K562 (cell line): ENCODE measurements at regions not wholly inside any gene's neighbourhood (a gene's known extent, or its start where the extent isn't known, plus 50 kb on each side); places are given as distances from the start of the nearest gene placed in this dataset.
A peak's percentile ranks its signal among the peaks of the same experiment; 100 is the strongest.

ENCODE experiments used
- CC2D1A ChIP-seq: fragments of 450-650 bp; IDR thresholded peaks from 2 replicates; pipeline ENCODE4 v1.6.1; 2017; ENCODE audit warnings: mild to moderate bottlenecking
- CREM ChIP-seq: IDR thresholded peaks from 2 replicates; pipeline ENCODE4 v1.6.1; 2014; ENCODE audit warnings: antibody characterized with exemption, low read depth
- CTCF ChIP-seq, 3 experiments: IDR thresholded peaks in 2 of 3; conservative IDR thresholded peaks in 1 of 3; 2 replicates each; pipeline ENCODE4 v1.5.1; 2011 to 2012; ENCODE audit warnings: low read length in 3 of 3, mild to moderate bottlenecking in 3 of 3, control low read depth in 2 of 3, improper control_type of control experiment in 1 of 3, inconsistent platforms in 1 of 3, low read depth in 1 of 3, mixed read lengths in 1 of 3, moderate library complexity in 1 of 3; ENCODE audit not compliant: insufficient read depth in 2 of 3
- RAD21 ChIP-seq, 2 experiments: fragments of 250-450 bp in 1 of 2; fragments of 450-650 bp in 1 of 2; sonication (Bioruptor Pico) in 1 of 2; formaldehyde crosslinking in 1 of 2; IDR thresholded peaks in 1 of 2; conservative IDR thresholded peaks in 1 of 2; 2 replicates each; pipeline versions ENCODE4 v1.4.0 to v1.8.0; 2020 to 2022; ENCODE audit warnings: mild to moderate bottlenecking in 2 of 2, moderate library complexity in 1 of 2
- RUNX1 ChIP-seq: sonication (generic); IDR thresholded peaks from 2 replicates; pipeline ENCODE4 v1.6.1; 2016; ENCODE audit warnings: antibody characterized with exemption, low read depth
- VEZF1 ChIP-seq: fragments of 200-800 bp; sonication (Bioruptor generic); IDR thresholded peaks from 2 replicates; pipeline ENCODE4 v1.6.1; 2017; ENCODE audit warnings: missing genetic modification characterization, missing compliant biosample characterization
- TF ChIP-seq, protein P1 (sequence below), 2 experiments: fragments of 450-650 bp; formaldehyde crosslinking in 1 of 2; IDR thresholded peaks; 2 replicates each; pipeline versions ENCODE4 v1.4.0 to v1.6.1; 2014 to 2020; ENCODE audit warnings: mild to moderate bottlenecking in 2 of 2, borderline replicate concordance in 1 of 2, low read depth in 1 of 2
- TF ChIP-seq, protein P2 (sequence below): fragments of 450-650 bp; formaldehyde crosslinking; IDR thresholded peaks from 2 replicates; pipeline ENCODE4 v1.4.0; 2020; ENCODE audit warnings: mild to moderate bottlenecking, moderate library complexity

GRCh38 chr16:10256784-10257641, 74.8 kb upstream of the GRIN2A start (continued):
- TF ChIP-seq, protein P1, sequence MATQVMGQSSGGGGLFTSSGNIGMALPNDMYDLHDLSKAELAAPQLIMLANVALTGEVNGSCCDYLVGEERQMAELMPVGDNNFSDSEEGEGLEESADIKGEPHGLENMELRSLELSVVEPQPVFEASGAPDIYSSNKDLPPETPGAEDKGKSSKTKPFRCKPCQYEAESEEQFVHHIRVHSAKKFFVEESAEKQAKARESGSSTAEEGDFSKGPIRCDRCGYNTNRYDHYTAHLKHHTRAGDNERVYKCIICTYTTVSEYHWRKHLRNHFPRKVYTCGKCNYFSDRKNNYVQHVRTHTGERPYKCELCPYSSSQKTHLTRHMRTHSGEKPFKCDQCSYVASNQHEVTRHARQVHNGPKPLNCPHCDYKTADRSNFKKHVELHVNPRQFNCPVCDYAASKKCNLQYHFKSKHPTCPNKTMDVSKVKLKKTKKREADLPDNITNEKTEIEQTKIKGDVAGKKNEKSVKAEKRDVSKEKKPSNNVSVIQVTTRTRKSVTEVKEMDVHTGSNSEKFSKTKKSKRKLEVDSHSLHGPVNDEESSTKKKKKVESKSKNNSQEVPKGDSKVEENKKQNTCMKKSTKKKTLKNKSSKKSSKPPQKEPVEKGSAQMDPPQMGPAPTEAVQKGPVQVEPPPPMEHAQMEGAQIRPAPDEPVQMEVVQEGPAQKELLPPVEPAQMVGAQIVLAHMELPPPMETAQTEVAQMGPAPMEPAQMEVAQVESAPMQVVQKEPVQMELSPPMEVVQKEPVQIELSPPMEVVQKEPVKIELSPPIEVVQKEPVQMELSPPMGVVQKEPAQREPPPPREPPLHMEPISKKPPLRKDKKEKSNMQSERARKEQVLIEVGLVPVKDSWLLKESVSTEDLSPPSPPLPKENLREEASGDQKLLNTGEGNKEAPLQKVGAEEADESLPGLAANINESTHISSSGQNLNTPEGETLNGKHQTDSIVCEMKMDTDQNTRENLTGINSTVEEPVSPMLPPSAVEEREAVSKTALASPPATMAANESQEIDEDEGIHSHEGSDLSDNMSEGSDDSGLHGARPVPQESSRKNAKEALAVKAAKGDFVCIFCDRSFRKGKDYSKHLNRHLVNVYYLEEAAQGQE (IDR thresholded peaks at IDR 0.05; ENCODE audit: borderline replicate concordance): peak; percentile 77
- TF ChIP-seq, protein P1 (CRISPR knock-in tag; IDR thresholded peaks at IDR 0.05; ENCODE audit: low read depth): no peak
- TF ChIP-seq, protein P2, sequence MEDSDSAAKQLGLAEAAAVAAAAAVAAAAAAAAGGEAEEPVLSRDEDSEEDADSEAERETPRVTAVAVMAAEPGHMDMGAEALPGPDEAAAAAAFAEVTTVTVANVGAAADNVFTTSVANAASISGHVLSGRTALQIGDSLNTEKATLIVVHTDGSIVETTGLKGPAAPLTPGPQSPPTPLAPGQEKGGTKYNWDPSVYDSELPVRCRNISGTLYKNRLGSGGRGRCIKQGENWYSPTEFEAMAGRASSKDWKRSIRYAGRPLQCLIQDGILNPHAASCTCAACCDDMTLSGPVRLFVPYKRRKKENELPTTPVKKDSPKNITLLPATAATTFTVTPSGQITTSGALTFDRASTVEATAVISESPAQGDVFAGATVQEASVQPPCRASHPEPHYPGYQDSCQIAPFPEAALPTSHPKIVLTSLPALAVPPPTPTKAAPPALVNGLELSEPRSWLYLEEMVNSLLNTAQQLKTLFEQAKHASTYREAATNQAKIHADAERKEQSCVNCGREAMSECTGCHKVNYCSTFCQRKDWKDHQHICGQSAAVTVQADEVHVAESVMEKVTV (CRISPR knock-in tag): peak; percentile 27; the same call in 1 of the 2 replicates
- TF ChIP-seq RAD21 (CRISPR knock-in tag; conservative IDR thresholded peaks at IDR 0.05 in 1 of 2, IDR thresholded peaks at IDR 0.05 in 1 of 2) (peak; percentile 67 to 82), CTCF (IDR thresholded peaks at IDR 0.05 in 2 of 3, conservative IDR thresholded peaks at IDR 0.05 in 1 of 3; ENCODE audit: insufficient read depth in 2 of 3, low read depth in 1 of 3, low read length in 3 of 3) (peak; percentile 73 to 83 (median 82)), CC2D1A (peak; percentile 75; the same call in 1 of the 2 replicates), RUNX1 (no peak), VEZF1 (CRISPR knock-in tag) (peak; percentile 72), CREM (0 out of 2 replicates have a peak, but pooled peaks have one; percentile 16)
- TF ChIP-seq, all 486 proteins: peak for 11
